ENCODE measurements at regions not wholly inside any gene's neighbourhood (a gene's known extent, or its start where the extent isn't known, plus 50 kb on each side); places are given as distances from the start of the nearest gene placed in this dataset.

DNA sequence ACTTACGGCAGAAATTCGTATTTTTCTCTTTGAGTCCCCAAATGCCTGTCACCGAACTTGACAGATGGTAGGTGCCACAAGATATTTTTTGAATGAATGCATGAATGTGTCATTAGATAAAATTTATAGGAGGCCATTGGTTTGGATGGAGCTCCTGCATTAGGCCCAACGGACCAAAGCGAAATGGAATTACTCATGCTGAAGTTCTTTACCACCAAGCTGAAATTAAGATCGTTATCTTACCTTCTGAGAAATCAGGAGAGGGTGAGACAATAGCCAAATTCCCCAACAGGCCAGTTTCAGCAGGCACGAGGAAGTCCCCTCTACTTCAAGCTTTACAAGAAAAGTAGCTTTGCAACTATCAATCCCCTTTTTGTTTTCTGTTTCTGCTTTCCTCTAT lies 452.5 kb upstream of the ARGLU1 start:
- no peaks in the 10 kb centered on the region; the same call in 1 of the 2 replicates for H3K4me1 ChIP-seq (ENCODE audit: insufficient read depth, low read length)
- H2BK5ac ChIP-seq (ENCODE audit: insufficient read length, low read length), result no peak overlapping the region
- H3K79me2 ChIP-seq (ENCODE audit: insufficient read depth, low read length), result no peaks in the 10 kb centered on the region
- Mint-ChIP-seq H3K36me3 (ENCODE audit: insufficient read depth in 1 of 3, low read depth in 3 of 3) (peaks cover 0 to 2% (median 0%) of the 10 kb centered on the region in 3 experiments; a peak in 2 of 7 replicates), H3K4me1 (peaks cover 10 to 18% of the 10 kb centered on the region in 2 experiments), H3K27me3 (ENCODE audit: low read depth) (no peaks in the 10 kb centered on the region), H3K9me3 (peaks cover 2 to 6% of the 10 kb centered on the region in 2 experiments; a peak in 3 of 5 replicates), H3K4me3 (no peak overlapping the region), H3K27ac (no peak overlapping the region)
- H2BK120ac ChIP-seq (ENCODE audit: low read depth, low read length, poor library complexity, severe bottlenecking), result no peak overlapping the region
- H3K14ac ChIP-seq (ENCODE audit: insufficient read depth, low read length), result no peak overlapping the region
- no peak overlapping the region for H2AFZ ChIP-seq (ENCODE audit: low read length)
- WGBS (ENCODE audit: extremely low coverage, insufficient read length, low lambda C conversion rate), result no CpG with 5 or more reads among the region's 7 CpGs
- no peak overlapping the region for H3K4me2 ChIP-seq (ENCODE audit: insufficient read depth, insufficient read length, low read length)
- no peak overlapping the region for H2BK15ac ChIP-seq (ENCODE audit: low read depth, low read length)
- no peak overlapping the region for H4K5ac ChIP-seq (ENCODE audit: insufficient read length, low read depth, low read length)
- H3K56ac ChIP-seq (ENCODE audit: insufficient read length, low read depth, low read length), result no peak overlapping the region
- no peak overlapping the region for H3K9ac ChIP-seq (ENCODE audit: extremely low read depth, insufficient read length, low read length)
- no peak overlapping the region for H4K91ac ChIP-seq (ENCODE audit: insufficient read length, low read depth, low read length)
- TF ChIP-seq, protein P1, sequence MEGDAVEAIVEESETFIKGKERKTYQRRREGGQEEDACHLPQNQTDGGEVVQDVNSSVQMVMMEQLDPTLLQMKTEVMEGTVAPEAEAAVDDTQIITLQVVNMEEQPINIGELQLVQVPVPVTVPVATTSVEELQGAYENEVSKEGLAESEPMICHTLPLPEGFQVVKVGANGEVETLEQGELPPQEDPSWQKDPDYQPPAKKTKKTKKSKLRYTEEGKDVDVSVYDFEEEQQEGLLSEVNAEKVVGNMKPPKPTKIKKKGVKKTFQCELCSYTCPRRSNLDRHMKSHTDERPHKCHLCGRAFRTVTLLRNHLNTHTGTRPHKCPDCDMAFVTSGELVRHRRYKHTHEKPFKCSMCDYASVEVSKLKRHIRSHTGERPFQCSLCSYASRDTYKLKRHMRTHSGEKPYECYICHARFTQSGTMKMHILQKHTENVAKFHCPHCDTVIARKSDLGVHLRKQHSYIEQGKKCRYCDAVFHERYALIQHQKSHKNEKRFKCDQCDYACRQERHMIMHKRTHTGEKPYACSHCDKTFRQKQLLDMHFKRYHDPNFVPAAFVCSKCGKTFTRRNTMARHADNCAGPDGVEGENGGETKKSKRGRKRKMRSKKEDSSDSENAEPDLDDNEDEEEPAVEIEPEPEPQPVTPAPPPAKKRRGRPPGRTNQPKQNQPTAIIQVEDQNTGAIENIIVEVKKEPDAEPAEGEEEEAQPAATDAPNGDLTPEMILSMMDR (conservative IDR thresholded peaks at IDR 0.05), result no peak
- H2BK20ac ChIP-seq (ENCODE audit: low read depth, low read length, poor library complexity, severe bottlenecking), result no peak overlapping the region
- no peak overlapping the region for H2AK5ac ChIP-seq (ENCODE audit: insufficient read length, low read length)
- H3K79me1 ChIP-seq (ENCODE audit: insufficient read depth, low read depth, low read length, poor library complexity, severe bottlenecking), result no peaks in the 10 kb centered on the region
- no peak overlapping the region for H3K4ac ChIP-seq (ENCODE audit: low read depth, low read length)
- H4K8ac ChIP-seq (replicated peaks; ENCODE audit: insufficient read length, low read depth, low read length), result no peak overlapping the region
- H3K23me2 ChIP-seq (ENCODE audit: insufficient read length, low read depth, low read length, poor library complexity, severe bottlenecking), result no peaks in the 10 kb centered on the region
- H3T11ph ChIP-seq (ENCODE audit: low read length), result no peak overlapping the region
- no peak overlapping the region for H3K27ac ChIP-seq (ENCODE audit: insufficient read length, low read depth, low read length)
- H3K23ac ChIP-seq (ENCODE audit: insufficient read length, low read depth, low read length), result no peak overlapping the region
- no peak overlapping the region for H3K18ac ChIP-seq (ENCODE audit: insufficient read length, low read depth, low read length)
- no peaks in the 10 kb centered on the region for H3K9me3 ChIP-seq (ENCODE audit: control insufficient read depth, low read depth, low read length)
- H3K27me3 ChIP-seq (ENCODE audit: insufficient read depth, low read length), result no peaks in the 10 kb centered on the region
- no peak overlapping the region for H2BK12ac ChIP-seq (ENCODE audit: insufficient read length, low read depth, low read length)
- DNase-seq, result no peak
- H4K20me1 ChIP-seq (ENCODE audit: control insufficient read depth, insufficient read depth, insufficient read length), result no peaks in the 10 kb centered on the region

Measured in H9 (cell line).